ENCODE measurements at regions not wholly inside any gene's neighbourhood (a gene's known extent, or its start where the extent isn't known, plus 50 kb on each side); places are given as distances from the start of the nearest gene placed in this dataset.

GRCh38 chr7:22559829-22560489 lies 60.0 kb upstream of the STEAP1B start:
- peak; percentile 79 to 82 for DNase-seq
- Mint-ChIP-seq H3K27me3 (ENCODE audit: insufficient read depth, unreplicated experiment) (no peaks in the 10 kb centered on the region), H3K9me3 (ENCODE audit: unreplicated experiment) (no peaks in the 10 kb centered on the region), H3K27ac (ENCODE audit: unreplicated experiment) (peak overlapping the region; percentile 29), H3K4me1 (ENCODE audit: low read depth, unreplicated experiment) (peaks cover 17% of the 10 kb centered on the region), H3K36me3 (ENCODE audit: insufficient read depth, unreplicated experiment) (no peaks in the 10 kb centered on the region), H3K4me3 (ENCODE audit: unreplicated experiment) (no peak overlapping the region)
- Histone ChIP-seq H3K9me3 (no peaks in the 10 kb centered on the region), H3K27me3 (replicated peaks; ENCODE audit: control insufficient read depth, insufficient read depth, low read length) (no peaks in the 10 kb centered on the region), H3K4me3 (ENCODE audit: low read depth, low read length) (no peak overlapping the region), H3K36me3 (ENCODE audit: control insufficient read depth, insufficient read depth, low read length) (no peaks in the 10 kb centered on the region), H3K4me1 (peaks cover 40% of the 10 kb centered on the region)
- intact Hi-C loops (cut with micrococcal nuclease; ENCODE audit: unreplicated experiment), result loop anchor here (1.0 to 5.0 kb wide), 6 partner anchors 101 to 495 kb away; no protein-coding TSS in a partner anchor
- TF ChIP-seq CTCF (IDR thresholded peaks at IDR 0.05; ENCODE audit: insufficient read depth in 1 of 2, low read depth in 1 of 2, low read length in 1 of 2, severe bottlenecking in 1 of 2, unreplicated experiment in 1 of 2), result peak; percentile 93 to 95
- POLR2A ChIA-PET, result interaction anchor here (0.8 kb wide), 1 partner anchor 24 kb away, joined by 9 read pairs; no protein-coding TSS in a partner anchor
- CTCF ChIA-PET, result interaction anchor here (0.6 to 6.6 kb wide), 13 partner anchors 10 to 495 kb away, joined by 3 to 95 read pairs (median 7); partner anchors contain the start of genes IL6 and TOMM7
- no TSS peak for BruUV-seq (replicated peaks)

- intact Hi-C loops (cut with micrococcal nuclease; ENCODE audit: unreplicated experiment), result no loop called here
- BruUV-seq (replicated peaks), result no TSS peak
These were observed 57.2 kb upstream of the STEAP1B start for GRCh38 chr7:22557167-22557566.

GRCh38 chr7:22555476-22555875 lies 55.5 kb upstream of the STEAP1B start:
- no peaks in the 10 kb centered on the region for H3K9me3 Mint-ChIP-seq (ENCODE audit: unreplicated experiment)
- no peak for DNase-seq
- no peaks in the 10 kb centered on the region for H3K4me1 Mint-ChIP-seq (ENCODE audit: low read depth, unreplicated experiment)
- peaks cover 4% of the 10 kb centered on the region for H3K4me1 ChIP-seq
- H3K36me3 ChIP-seq (ENCODE audit: control insufficient read depth, insufficient read depth, low read length), result no peaks in the 10 kb centered on the region
- intact Hi-C loops (cut with micrococcal nuclease; ENCODE audit: unreplicated experiment), result no loop called here
- H3K9me3 ChIP-seq, result no peaks in the 10 kb centered on the region
- H3K27ac Mint-ChIP-seq (ENCODE audit: unreplicated experiment), result no peak overlapping the region
- TF ChIP-seq CTCF (IDR thresholded peaks at IDR 0.05; ENCODE audit: insufficient read depth in 1 of 2, low read depth in 1 of 2, low read length in 1 of 2, severe bottlenecking in 1 of 2, unreplicated experiment in 1 of 2), result no peak
- no peak overlapping the region for H3K4me3 Mint-ChIP-seq (ENCODE audit: unreplicated experiment)
- CTCF ChIA-PET, result interaction anchor here (1.2 kb wide), 1 partner anchor 173 kb away, joined by 3 read pairs; no protein-coding TSS in a partner anchor
- H3K4me3 ChIP-seq (ENCODE audit: low read depth, low read length), result no peak overlapping the region
- no peaks in the 10 kb centered on the region for H3K36me3 Mint-ChIP-seq (ENCODE audit: insufficient read depth, unreplicated experiment)
- no TSS peak for BruUV-seq (replicated peaks)
- POLR2A ChIA-PET, result no interaction called here
- H3K27me3 Mint-ChIP-seq (ENCODE audit: insufficient read depth, unreplicated experiment), result no peaks in the 10 kb centered on the region
- no peaks in the 10 kb centered on the region for H3K27me3 ChIP-seq (replicated peaks; ENCODE audit: control insufficient read depth, insufficient read depth, low read length)

More at GRCh38 chr7:22557167-22557566, 57.2 kb upstream of the STEAP1B start:
- DNase-seq, result no peak
- Mint-ChIP-seq H3K27ac (ENCODE audit: unreplicated experiment) (no peak overlapping the region), H3K36me3 (ENCODE audit: insufficient read depth, unreplicated experiment) (no peaks in the 10 kb centered on the region), H3K27me3 (ENCODE audit: insufficient read depth, unreplicated experiment) (no peaks in the 10 kb centered on the region), H3K4me3 (ENCODE audit: unreplicated experiment) (no peak overlapping the region), H3K9me3 (ENCODE audit: unreplicated experiment) (no peaks in the 10 kb centered on the region), H3K4me1 (ENCODE audit: low read depth, unreplicated experiment) (peaks cover 6% of the 10 kb centered on the region)
- CTCF ChIA-PET, result no interaction called here
- Histone ChIP-seq H3K27me3 (replicated peaks; ENCODE audit: control insufficient read depth, insufficient read depth, low read length) (no peaks in the 10 kb centered on the region), H3K4me1 (peaks cover 18% of the 10 kb centered on the region), H3K4me3 (ENCODE audit: low read depth, low read length) (no peak overlapping the region), H3K9me3 (no peaks in the 10 kb centered on the region), H3K36me3 (ENCODE audit: control insufficient read depth, insufficient read depth, low read length) (no peaks in the 10 kb centered on the region)
- no peak for TF ChIP-seq CTCF (IDR thresholded peaks at IDR 0.05; ENCODE audit: insufficient read depth in 1 of 2, low read depth in 1 of 2, low read length in 1 of 2, severe bottlenecking in 1 of 2, unreplicated experiment in 1 of 2)
- POLR2A ChIA-PET, result interaction anchor here (0.6 kb wide), 1 partner anchor 374 kb away, joined by 7 read pairs; no protein-coding TSS in a partner anchor

All from Caco-2 (cell line).